ENCODE measurements at regions not wholly inside any gene's neighbourhood (a gene's known extent, or its start where the extent isn't known, plus 50 kb on each side); places are given as distances from the start of the nearest gene placed in this dataset.
A peak's percentile ranks its signal among the peaks of the same experiment; 100 is the strongest.

DNA sequence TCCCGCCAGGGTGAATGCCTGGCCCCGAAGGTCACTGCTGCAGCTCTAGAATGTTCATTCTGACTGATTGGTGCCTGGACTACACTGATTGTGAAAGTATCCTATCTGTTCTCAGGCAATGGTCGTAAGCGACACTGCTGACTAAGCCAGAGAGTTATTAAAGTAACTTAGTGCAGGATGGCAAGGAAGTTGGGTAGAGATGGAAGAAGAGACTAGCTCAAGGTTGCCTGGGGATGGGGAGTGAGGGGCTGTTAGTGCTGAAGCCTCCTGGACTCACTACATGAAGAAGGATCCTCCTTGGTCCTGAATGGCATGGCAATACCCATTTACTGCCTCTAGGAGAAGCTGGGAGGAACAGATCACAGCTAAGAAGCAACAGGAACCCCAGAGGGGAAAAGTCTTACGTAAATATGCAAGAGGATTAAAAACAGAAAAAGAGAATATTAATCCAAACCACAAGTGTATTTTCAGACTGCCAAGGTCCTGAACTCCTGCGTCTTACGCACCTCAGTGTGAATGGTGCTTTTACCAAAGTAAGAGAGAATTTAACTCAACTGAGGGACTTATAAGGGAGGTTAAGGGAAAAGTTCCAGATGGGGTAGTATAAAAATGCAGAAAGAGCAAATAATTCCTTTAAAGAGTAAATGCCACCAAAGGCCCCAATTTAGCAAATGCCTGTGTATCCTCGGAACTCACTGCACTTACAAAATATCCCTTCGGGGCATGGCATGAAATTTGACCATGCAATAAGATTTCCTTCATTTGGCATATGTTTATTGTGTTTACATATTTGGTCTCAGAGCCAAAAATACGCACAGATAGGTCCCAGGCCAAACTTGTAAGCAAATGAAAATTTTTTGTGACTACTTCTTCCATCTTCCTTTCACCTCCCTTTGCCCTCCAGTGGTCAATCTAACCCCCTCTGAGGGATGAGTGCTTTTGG is 64.0 kb upstream of the DGKG start:
- WGBS (ENCODE audit: insufficient coverage), result 96% methylated on average over 3 of the region's 10 CpGs
- Histone ChIP-seq H3K36me3 (ENCODE audit: control insufficient read depth in 4 of 4, insufficient read depth in 4 of 4, low read length in 3 of 4) (no peaks in the 10 kb centered on the region), H3K4me1 (ENCODE audit: control extremely low read depth in 1 of 4, control insufficient read depth in 4 of 4, insufficient read depth in 4 of 4, low read length in 3 of 4) (peaks cover 3 to 19% (median 14%) of the 10 kb centered on the region in 4 experiments), H3K4me3 (ENCODE audit: control insufficient read depth in 1 of 7, extremely low read depth in 1 of 7, insufficient read depth in 4 of 7, low read depth in 2 of 7, low read length in 6 of 7) (no peak overlapping the region), H3K27ac (ENCODE audit: insufficient read depth in 1 of 2, low read depth in 1 of 2, low read length in 2 of 2, poor library complexity in 1 of 2, severe bottlenecking in 2 of 2) (no peak overlapping the region), H3K27me3 (replicated peaks in 2 of 5; ENCODE audit: control insufficient read depth in 4 of 5, insufficient read depth in 5 of 5, low read length in 4 of 5) (no peaks in the 10 kb centered on the region), H3K9me3 (ENCODE audit: control extremely low read depth in 1 of 5, control insufficient read depth in 4 of 5, insufficient read depth in 2 of 5, low read depth in 1 of 5, low read length in 4 of 5) (no peaks in the 10 kb centered on the region)
- CTCF ChIA-PET, result interaction anchor here (0.8 to 2.2 kb wide), 5 partner anchors 10 to 165 kb away, joined by 3 to 11 read pairs (median 3); no protein-coding TSS in a partner anchor
- DNase-seq, result peak; percentile 28 to 62 (median 52)
- POLR2A ChIA-PET, result no interaction called here

DNA sequence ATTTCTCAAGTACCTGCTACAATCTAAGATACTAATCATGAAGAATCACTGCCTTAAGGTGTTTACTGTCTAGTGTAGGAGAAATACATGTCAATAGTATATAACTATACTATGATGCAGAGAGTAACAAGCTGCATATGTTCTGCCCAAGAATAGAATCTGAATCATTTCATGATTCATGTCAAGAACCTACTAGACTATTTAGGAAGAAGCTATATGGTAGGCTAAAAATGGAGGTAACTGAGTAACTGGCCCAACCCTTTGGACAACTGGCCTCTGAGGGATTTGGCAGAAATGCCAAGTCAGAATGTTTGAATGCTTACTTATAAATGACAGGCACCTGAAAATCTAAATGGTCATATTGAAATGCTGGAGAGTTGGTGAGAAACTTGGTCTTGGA is 59.9 kb upstream of the DGKG start:
- no peak for DNase-seq
- Histone ChIP-seq H3K4me1 (ENCODE audit: control extremely low read depth in 1 of 4, control insufficient read depth in 4 of 4, insufficient read depth in 4 of 4, low read length in 3 of 4) (peaks cover 3 to 12% (median 8%) of the 10 kb centered on the region in 4 experiments), H3K9me3 (ENCODE audit: control extremely low read depth in 1 of 5, control insufficient read depth in 4 of 5, insufficient read depth in 2 of 5, low read depth in 1 of 5, low read length in 4 of 5) (no peaks in the 10 kb centered on the region), H3K27me3 (replicated peaks in 2 of 5; ENCODE audit: control insufficient read depth in 4 of 5, insufficient read depth in 5 of 5, low read length in 4 of 5) (no peaks in the 10 kb centered on the region), H3K27ac (ENCODE audit: insufficient read depth in 1 of 2, low read depth in 1 of 2, low read length in 2 of 2, poor library complexity in 1 of 2, severe bottlenecking in 2 of 2) (no peak overlapping the region), H3K4me3 (ENCODE audit: control insufficient read depth in 1 of 7, extremely low read depth in 1 of 7, insufficient read depth in 4 of 7, low read depth in 2 of 7, low read length in 6 of 7) (no peak overlapping the region), H3K36me3 (ENCODE audit: control insufficient read depth in 4 of 4, insufficient read depth in 4 of 4, low read length in 3 of 4) (no peaks in the 10 kb centered on the region)
- POLR2A ChIA-PET, result no interaction called here
- CTCF ChIA-PET, result interaction anchor here (0.8 to 1.3 kb wide), 3 partner anchors 21 to 112 kb away, joined by 3 to 4 read pairs (median 3); no protein-coding TSS in a partner anchor

DNA sequence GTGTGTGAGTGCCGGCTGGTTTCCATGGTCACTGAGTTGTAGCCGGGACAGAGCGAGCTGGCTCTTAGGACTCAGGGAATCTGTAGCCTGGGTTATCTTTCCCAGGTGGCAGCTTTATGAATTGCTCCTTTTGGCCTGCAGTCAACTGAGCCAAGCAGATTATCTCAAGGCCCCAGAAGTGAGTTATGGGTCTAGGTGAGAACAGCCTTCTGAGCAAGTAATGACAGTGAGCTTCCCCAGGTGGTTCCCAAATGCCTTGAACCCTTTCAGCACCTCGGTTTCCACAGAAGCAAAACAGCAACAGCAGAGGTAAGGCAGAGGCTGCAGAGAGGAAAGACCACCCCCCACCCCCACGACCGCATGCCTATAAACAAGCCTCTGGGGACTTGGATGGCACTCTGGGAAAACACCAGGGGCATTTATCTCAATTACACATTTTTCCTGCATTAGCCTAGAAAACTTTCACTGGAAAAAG is 56.7 kb upstream of the DGKG start:
- 96% methylated on average over 4 of the region's 6 CpGs for WGBS (ENCODE audit: insufficient coverage)
- Histone ChIP-seq H3K4me3 (ENCODE audit: control insufficient read depth in 1 of 7, extremely low read depth in 1 of 7, insufficient read depth in 4 of 7, low read depth in 2 of 7, low read length in 6 of 7) (no peak overlapping the region), H3K9me3 (ENCODE audit: control extremely low read depth in 1 of 5, control insufficient read depth in 4 of 5, insufficient read depth in 2 of 5, low read depth in 1 of 5, low read length in 4 of 5) (no peaks in the 10 kb centered on the region), H3K36me3 (ENCODE audit: control insufficient read depth in 4 of 4, insufficient read depth in 4 of 4, low read length in 3 of 4) (no peaks in the 10 kb centered on the region), H3K4me1 (ENCODE audit: control extremely low read depth in 1 of 4, control insufficient read depth in 4 of 4, insufficient read depth in 4 of 4, low read length in 3 of 4) (peaks cover 3 to 10% (median 8%) of the 10 kb centered on the region in 4 experiments), H3K27ac (ENCODE audit: insufficient read depth in 1 of 2, low read depth in 1 of 2, low read length in 2 of 2, poor library complexity in 1 of 2, severe bottlenecking in 2 of 2) (no peak overlapping the region), H3K27me3 (replicated peaks in 2 of 5; ENCODE audit: control insufficient read depth in 4 of 5, insufficient read depth in 5 of 5, low read length in 4 of 5) (peaks cover 0 to 1% (median 0%) of the 10 kb centered on the region in 5 experiments)
- DNase-seq, result no peak
- CTCF ChIA-PET, result no interaction called here
- POLR2A ChIA-PET, result no interaction called here

DNA sequence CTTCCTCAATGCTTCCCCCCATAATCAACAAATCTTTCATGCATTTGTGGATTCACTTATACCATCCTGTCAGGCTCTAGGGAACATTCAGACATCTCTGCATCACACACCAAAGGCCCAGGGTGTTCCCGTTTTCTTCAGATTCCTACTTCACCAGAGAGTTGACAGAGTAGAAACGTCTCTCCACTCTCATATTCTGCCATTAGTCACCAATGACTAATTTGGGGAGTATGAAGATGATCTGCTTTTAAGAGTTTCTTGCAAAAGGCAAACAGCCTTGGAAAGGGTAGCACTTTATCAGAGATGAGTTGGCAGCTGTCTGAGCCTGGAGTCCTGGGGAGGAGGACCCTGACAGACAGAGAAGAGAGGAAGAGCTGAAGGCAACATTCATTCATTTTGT is 55.8 kb upstream of the DGKG start:
- WGBS (ENCODE audit: insufficient coverage), result no CpG with 5 or more reads among the region's 2 CpGs
- Histone ChIP-seq H3K9me3 (ENCODE audit: control extremely low read depth in 1 of 5, control insufficient read depth in 4 of 5, insufficient read depth in 2 of 5, low read depth in 1 of 5, low read length in 4 of 5) (no peaks in the 10 kb centered on the region), H3K27me3 (replicated peaks in 2 of 5; ENCODE audit: control insufficient read depth in 4 of 5, insufficient read depth in 5 of 5, low read length in 4 of 5) (peaks cover 0 to 1% (median 0%) of the 10 kb centered on the region in 5 experiments), H3K27ac (ENCODE audit: insufficient read depth in 1 of 2, low read depth in 1 of 2, low read length in 2 of 2, poor library complexity in 1 of 2, severe bottlenecking in 2 of 2) (no peak overlapping the region), H3K4me1 (ENCODE audit: control extremely low read depth in 1 of 4, control insufficient read depth in 4 of 4, insufficient read depth in 4 of 4, low read length in 3 of 4) (peaks cover 3 to 13% (median 10%) of the 10 kb centered on the region in 4 experiments), H3K36me3 (ENCODE audit: control insufficient read depth in 4 of 4, insufficient read depth in 4 of 4, low read length in 3 of 4) (no peaks in the 10 kb centered on the region), H3K4me3 (ENCODE audit: control insufficient read depth in 1 of 7, extremely low read depth in 1 of 7, insufficient read depth in 4 of 7, low read depth in 2 of 7, low read length in 6 of 7) (no peak overlapping the region)
- ChIA-PET POLR2A (no interaction called here), CTCF (no interaction called here)
- DNase-seq, result no peak

DNA sequence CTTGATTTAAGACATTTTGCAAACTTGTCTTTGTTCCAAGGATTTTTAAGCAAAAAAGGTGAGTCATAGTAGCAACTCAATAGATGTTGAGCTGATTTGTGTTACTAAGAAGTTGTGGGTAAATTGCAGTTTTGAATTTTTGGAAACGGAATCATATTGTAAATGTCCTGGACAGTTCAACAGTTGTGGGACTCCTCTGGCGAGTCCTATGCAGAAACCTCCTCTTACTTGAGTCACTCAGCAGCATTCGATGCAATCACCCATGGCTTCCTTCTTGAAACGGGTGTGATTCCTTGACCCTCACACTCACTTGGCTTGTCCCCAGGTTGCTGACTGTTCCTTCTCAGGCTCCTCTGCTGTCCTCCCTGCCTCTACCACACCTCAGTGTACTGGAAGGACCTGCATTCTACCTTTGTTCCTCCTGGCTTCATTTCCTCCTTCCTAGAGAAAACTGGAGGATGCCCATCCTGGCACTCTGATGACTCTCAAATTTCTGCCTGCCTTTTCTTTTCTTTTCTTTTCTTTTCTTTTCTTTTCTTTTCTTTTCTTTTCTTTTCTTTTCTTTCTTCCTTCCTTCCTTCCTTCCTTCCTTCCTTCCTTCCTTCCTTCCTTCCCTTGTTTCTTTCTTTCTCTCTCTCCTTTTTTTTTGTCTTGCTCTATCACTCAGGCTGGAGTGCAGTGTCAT is 52.8 kb upstream of the DGKG start:
- ChIA-PET CTCF (interaction anchor here (0.9 kb wide), 1 partner anchor 124 kb away, joined by 3 read pairs; no protein-coding TSS in a partner anchor), POLR2A (no interaction called here)
- WGBS (ENCODE audit: insufficient coverage), result 83% methylated on average over 4 of the region's 4 CpGs
- H3K4me1 ChIP-seq (ENCODE audit: control extremely low read depth in 1 of 4, control insufficient read depth in 4 of 4, insufficient read depth in 4 of 4, low read length in 3 of 4), result peaks cover 3 to 13% (median 10%) of the 10 kb centered on the region in 4 experiments
- H3K9me3 ChIP-seq (ENCODE audit: control extremely low read depth in 1 of 5, control insufficient read depth in 4 of 5, insufficient read depth in 2 of 5, low read depth in 1 of 5, low read length in 4 of 5), result no peaks in the 10 kb centered on the region
- H3K4me3 ChIP-seq (ENCODE audit: control insufficient read depth in 1 of 7, extremely low read depth in 1 of 7, insufficient read depth in 4 of 7, low read depth in 2 of 7, low read length in 6 of 7), result no peak overlapping the region
- no peaks in the 10 kb centered on the region for H3K36me3 ChIP-seq (ENCODE audit: control insufficient read depth in 4 of 4, insufficient read depth in 4 of 4, low read length in 3 of 4)
- DNase-seq, result peak in 2 of 3 donors; percentile 36 to 53
- H3K27me3 ChIP-seq (replicated peaks in 2 of 5; ENCODE audit: control insufficient read depth in 4 of 5, insufficient read depth in 5 of 5, low read length in 4 of 5), result peaks cover 0 to 1% (median 0%) of the 10 kb centered on the region in 5 experiments
- H3K27ac ChIP-seq (ENCODE audit: insufficient read depth in 1 of 2, low read depth in 1 of 2, low read length in 2 of 2, poor library complexity in 1 of 2, severe bottlenecking in 2 of 2), result no peak overlapping the region

DNA sequence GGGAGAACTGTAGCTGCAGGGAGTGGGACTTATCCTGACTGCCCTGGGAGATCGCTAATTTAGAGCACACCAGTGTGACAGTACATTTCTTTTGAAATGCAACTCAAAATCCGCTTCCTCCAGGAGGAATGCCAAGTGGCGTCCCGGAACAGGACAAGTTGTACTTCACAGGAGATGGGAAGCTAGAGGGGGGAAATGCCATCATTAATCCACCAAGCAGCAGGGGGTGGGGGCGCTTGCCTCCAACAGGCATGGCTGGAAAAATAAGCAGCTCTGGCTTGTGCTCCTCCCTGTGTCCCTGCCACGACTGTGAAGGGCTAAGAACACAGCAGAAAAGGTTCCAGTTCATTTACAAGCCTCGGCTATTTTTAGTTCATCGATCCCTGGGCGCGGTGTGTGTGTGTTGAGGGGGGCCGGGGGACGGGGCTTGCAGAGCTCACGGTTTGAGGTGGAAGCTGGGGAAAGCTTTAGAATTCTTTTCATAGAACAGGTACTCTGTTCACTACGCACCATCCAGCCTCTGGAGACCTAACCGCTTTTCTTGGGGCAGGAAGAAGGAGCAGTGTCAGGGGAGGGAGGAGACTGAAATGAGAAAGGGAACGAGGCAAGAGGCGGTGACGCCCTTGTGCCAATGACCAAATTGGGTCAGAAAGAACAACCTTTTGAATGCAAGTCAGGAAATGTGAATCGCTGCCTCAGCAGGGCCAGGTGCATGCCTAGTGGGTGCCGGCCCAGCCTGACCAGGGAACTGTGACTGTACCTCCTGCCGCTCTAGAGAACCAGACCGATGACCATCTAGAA is 51.8 kb upstream of the DGKG start:
- Histone ChIP-seq H3K4me1 (ENCODE audit: control extremely low read depth in 1 of 4, control insufficient read depth in 4 of 4, insufficient read depth in 4 of 4, low read length in 3 of 4) (peaks cover 3 to 13% (median 10%) of the 10 kb centered on the region in 4 experiments), H3K9me3 (ENCODE audit: control extremely low read depth in 1 of 5, control insufficient read depth in 4 of 5, insufficient read depth in 2 of 5, low read depth in 1 of 5, low read length in 4 of 5) (no peaks in the 10 kb centered on the region), H3K27me3 (replicated peaks in 2 of 5; ENCODE audit: control insufficient read depth in 4 of 5, insufficient read depth in 5 of 5, low read length in 4 of 5) (peaks cover 0 to 2% (median 0%) of the 10 kb centered on the region in 5 experiments), H3K36me3 (ENCODE audit: control insufficient read depth in 4 of 4, insufficient read depth in 4 of 4, low read length in 3 of 4) (no peaks in the 10 kb centered on the region), H3K4me3 (ENCODE audit: control insufficient read depth in 1 of 7, extremely low read depth in 1 of 7, insufficient read depth in 4 of 7, low read depth in 2 of 7, low read length in 6 of 7) (peak overlapping the region; percentile 27 to 86 (median 61)), H3K27ac (ENCODE audit: insufficient read depth in 1 of 2, low read depth in 1 of 2, low read length in 2 of 2, poor library complexity in 1 of 2, severe bottlenecking in 2 of 2) (no peak overlapping the region)
- ChIA-PET CTCF (interaction anchor here (1.0 kb wide), 1 partner anchor 15 kb away, joined by 3 read pairs; no protein-coding TSS in a partner anchor), POLR2A (no interaction called here)
- 9% methylated on average over 21 of the region's 22 CpGs for WGBS (ENCODE audit: insufficient coverage)
- DNase-seq, result peak; percentile 12 to 48 (median 36)

All from common myeloid progenitor, CD34-positive (primary cell).